HL-60 (cell line): ENCODE measurements at regions not wholly inside any gene's neighbourhood (a gene's known extent, or its start where the extent isn't known, plus 50 kb on each side); places are given as distances from the start of the nearest gene placed in this dataset.

Experiments
- CTCF ChIP-seq: IDR thresholded peaks from one replicate; pipeline ENCODE4 v1.5.1; 2011; ENCODE audit warnings: low read length, control low read depth, inconsistent platforms; ENCODE audit not compliant: insufficient read depth
- GABPA ChIP-seq: IDR thresholded peaks from 2 replicates; pipeline ENCODE4 v1.6.1; 2012; ENCODE audit warnings: low read depth
- POLR2AphosphoS5 ChIP-seq: IDR thresholded peaks from 2 replicates; pipeline ENCODE4 v1.6.1; 2012; ENCODE audit warnings: low read depth
- REST ChIP-seq: IDR thresholded peaks from 2 replicates; pipeline ENCODE4 v1.6.1; 2012; ENCODE audit warnings: low read depth; ENCODE audit not compliant: insufficient replicate concordance
- SPI1 ChIP-seq: IDR thresholded peaks from 2 replicates; pipeline ENCODE4 v1.6.1; 2012; ENCODE audit warnings: low read depth, mild to moderate bottlenecking, borderline replicate concordance

- TF ChIP-seq CTCF (no peak), REST (no peak), POLR2AphosphoS5 (no peak), SPI1 (no peak), GABPA (no peak)
Measured at GRCh38 chr3:5666455-5666854, 478.9 kb downstream of the EDEM1 start.
